ENCODE measurements at regions not wholly inside any gene's neighbourhood (a gene's known extent, or its start where the extent isn't known, plus 50 kb on each side); places are given as distances from the start of the nearest gene placed in this dataset.

- no peak for DNase-seq (ENCODE audit: low read depth)
Measured at GRCh38 chr17:13302983-13303382, 285.2 kb upstream of the ELAC2 start.

- no peak for DNase-seq (ENCODE audit: low read depth)
Measured at GRCh38 chr17:13302419-13302818, 284.6 kb upstream of the ELAC2 start.

GRCh38 chr17:13297183-13297582 lies 279.4 kb upstream of the ELAC2 start:
- DNase-seq (ENCODE audit: low read depth): no peak

GRCh38 chr17:13293421-13293820 lies 275.6 kb upstream of the ELAC2 start:
- no peak for DNase-seq (ENCODE audit: low read depth)

GRCh38 chr17:13292291-13292690 lies 274.5 kb upstream of the ELAC2 start:
- DNase-seq (ENCODE audit: low read depth): no peak

- DNase-seq (ENCODE audit: low read depth): no peak
Measured at GRCh38 chr17:13288248-13288647, 270.4 kb upstream of the ELAC2 start.

- DNase-seq (ENCODE audit: low read depth): no peak
Measured at GRCh38 chr17:13287226-13287625, 269.4 kb upstream of the ELAC2 start.

GRCh38 chr17:13283606-13284005 lies 265.8 kb upstream of the ELAC2 start:
- no peak for DNase-seq (ENCODE audit: low read depth)

GRCh38 chr17:13281626-13282025 lies 263.8 kb upstream of the ELAC2 start:
- DNase-seq (ENCODE audit: low read depth): no peak

GRCh38 chr17:13273806-13274205 lies 256.0 kb upstream of the ELAC2 start:
- DNase-seq (ENCODE audit: low read depth): peak; percentile 65

- DNase-seq (ENCODE audit: low read depth): no peak
Measured at GRCh38 chr17:13272296-13272695, 254.5 kb upstream of the ELAC2 start.

- peak; percentile 12 for DNase-seq (ENCODE audit: low read depth)
Measured at GRCh38 chr17:13268791-13269595, 251.2 kb upstream of the ELAC2 start.

- DNase-seq (ENCODE audit: low read depth): peak; percentile 77
Measured at GRCh38 chr17:13266606-13267005, 248.8 kb upstream of the ELAC2 start.

GRCh38 chr17:13265311-13265710 lies 247.5 kb upstream of the ELAC2 start:
- DNase-seq (ENCODE audit: low read depth): peak; percentile 16

- DNase-seq (ENCODE audit: low read depth): no peak
Measured at GRCh38 chr17:13263746-13264145, 245.9 kb upstream of the ELAC2 start.

- DNase-seq (ENCODE audit: low read depth): no peak
Measured at GRCh38 chr17:13256545-13256944, 238.7 kb upstream of the ELAC2 start.

GRCh38 chr17:13253733-13254410 lies 236.0 kb upstream of the ELAC2 start:
- DNase-seq (ENCODE audit: low read depth): no peak

GRCh38 chr17:13244513-13244912 lies 226.7 kb upstream of the ELAC2 start:
- DNase-seq (ENCODE audit: low read depth): peak; percentile 6

- DNase-seq (ENCODE audit: low read depth): no peak
Measured at GRCh38 chr17:13243585-13243984, 225.8 kb upstream of the ELAC2 start.

- DNase-seq (ENCODE audit: low read depth): no peak
Measured at GRCh38 chr17:13240851-13241250, 223.0 kb upstream of the ELAC2 start.

GRCh38 chr17:13230350-13231264 lies 212.8 kb upstream of the ELAC2 start:
- DNase-seq (ENCODE audit: low read depth): no peak

- no peak for DNase-seq (ENCODE audit: low read depth)
Measured at GRCh38 chr17:13228225-13228624, 210.4 kb upstream of the ELAC2 start.

GRCh38 chr17:13222975-13223374 lies 205.1 kb upstream of the ELAC2 start:
- DNase-seq (ENCODE audit: low read depth): no peak

Data from EH (cell line).